ENCODE measurements at regions not wholly inside any gene's neighbourhood (a gene's known extent, or its start where the extent isn't known, plus 50 kb on each side); places are given as distances from the start of the nearest gene placed in this dataset.

DNA sequence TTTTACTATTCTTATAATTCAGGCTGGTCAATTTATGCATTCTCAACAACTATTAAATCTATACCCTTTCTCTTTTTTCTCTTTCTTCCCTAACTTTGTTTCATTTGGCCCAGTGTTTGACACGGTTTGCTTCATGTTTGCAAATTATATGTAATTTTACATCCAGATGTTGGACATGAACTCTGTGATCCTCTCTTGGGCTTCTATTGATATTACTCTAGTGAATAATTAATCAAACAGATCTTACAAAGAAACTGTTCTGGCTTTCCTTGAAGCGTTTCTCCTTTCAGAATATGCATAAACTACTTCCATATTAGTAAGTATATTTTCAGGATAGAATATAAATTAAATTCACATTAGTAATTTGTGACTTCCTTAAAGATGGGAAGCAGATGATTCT lies 225.1 kb upstream of the TMEFF2 start:
- TF ChIP-seq, protein P1, sequence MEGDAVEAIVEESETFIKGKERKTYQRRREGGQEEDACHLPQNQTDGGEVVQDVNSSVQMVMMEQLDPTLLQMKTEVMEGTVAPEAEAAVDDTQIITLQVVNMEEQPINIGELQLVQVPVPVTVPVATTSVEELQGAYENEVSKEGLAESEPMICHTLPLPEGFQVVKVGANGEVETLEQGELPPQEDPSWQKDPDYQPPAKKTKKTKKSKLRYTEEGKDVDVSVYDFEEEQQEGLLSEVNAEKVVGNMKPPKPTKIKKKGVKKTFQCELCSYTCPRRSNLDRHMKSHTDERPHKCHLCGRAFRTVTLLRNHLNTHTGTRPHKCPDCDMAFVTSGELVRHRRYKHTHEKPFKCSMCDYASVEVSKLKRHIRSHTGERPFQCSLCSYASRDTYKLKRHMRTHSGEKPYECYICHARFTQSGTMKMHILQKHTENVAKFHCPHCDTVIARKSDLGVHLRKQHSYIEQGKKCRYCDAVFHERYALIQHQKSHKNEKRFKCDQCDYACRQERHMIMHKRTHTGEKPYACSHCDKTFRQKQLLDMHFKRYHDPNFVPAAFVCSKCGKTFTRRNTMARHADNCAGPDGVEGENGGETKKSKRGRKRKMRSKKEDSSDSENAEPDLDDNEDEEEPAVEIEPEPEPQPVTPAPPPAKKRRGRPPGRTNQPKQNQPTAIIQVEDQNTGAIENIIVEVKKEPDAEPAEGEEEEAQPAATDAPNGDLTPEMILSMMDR (IDR thresholded peaks at IDR 0.05): no peak
- TF ChIP-seq ZFX (IDR thresholded peaks at IDR 0.05; ENCODE audit: borderline replicate concordance): no peak

Data from 22Rv1 (cell line).